ENCODE measurements at regions not wholly inside any gene's neighbourhood (a gene's known extent, or its start where the extent isn't known, plus 50 kb on each side); places are given as distances from the start of the nearest gene placed in this dataset.

GRCh38 chr2:180651596-180651995 lies 328.8 kb upstream of the UBE2E3 start:
- intact Hi-C loops (cut with DNase I), result no loop called here
- no peak for DNase-seq

- no peak for DNase-seq
- intact Hi-C loops (cut with DNase I), result no loop called here
These were observed 332.8 kb upstream of the UBE2E3 start for GRCh38 chr2:180647621-180648020.

GRCh38 chr2:180647221-180647620 lies 333.2 kb upstream of the UBE2E3 start:
- no peak for DNase-seq
- intact Hi-C loops (cut with DNase I), result no loop called here

- intact Hi-C loops (cut with DNase I), result no loop called here
- no peak for DNase-seq
These were observed 333.6 kb upstream of the UBE2E3 start for GRCh38 chr2:180646756-180647155.

GRCh38 chr2:180644709-180645108 lies 335.7 kb upstream of the UBE2E3 start:
- no peak for DNase-seq

GRCh38 chr2:180630756-180631155 lies 349.6 kb upstream of the UBE2E3 start:
- intact Hi-C loops (cut with DNase I), result no loop called here
- no peak for DNase-seq

More at GRCh38 chr2:180644709-180645108, 335.7 kb upstream of the UBE2E3 start:
- intact Hi-C loops (cut with DNase I), result no loop called here

GRCh38 chr2:180625006-180625844 lies 355.2 kb upstream of the UBE2E3 start:
- DNase-seq, result no peak
- intact Hi-C loops (cut with DNase I), result no loop called here

GRCh38 chr2:180621941-180622918 lies 358.2 kb upstream of the UBE2E3 start:
- intact Hi-C loops (cut with DNase I), result no loop called here

GRCh38 chr2:180621366-180621765 lies 359.0 kb upstream of the UBE2E3 start:
- intact Hi-C loops (cut with DNase I), result no loop called here
- no peak for DNase-seq

More at GRCh38 chr2:180621941-180622918, 358.2 kb upstream of the UBE2E3 start:
- no peak for DNase-seq

GRCh38 chr2:180618570-180618969 lies 361.8 kb upstream of the UBE2E3 start:
- intact Hi-C loops (cut with DNase I), result no loop called here
- DNase-seq, result no peak

- intact Hi-C loops (cut with DNase I), result no loop called here
- no peak for DNase-seq
These were observed 365.6 kb upstream of the UBE2E3 start for GRCh38 chr2:180614776-180615175.

GRCh38 chr2:180609626-180610340 lies 370.6 kb upstream of the UBE2E3 start:
- intact Hi-C loops (cut with DNase I), result no loop called here
- no peak for DNase-seq

GRCh38 chr2:180607514-180608049 lies 372.8 kb upstream of the UBE2E3 start:
- intact Hi-C loops (cut with DNase I), result no loop called here
- DNase-seq, result no peak

GRCh38 chr2:180604077-180604476 lies 376.3 kb upstream of the UBE2E3 start:
- intact Hi-C loops (cut with DNase I), result no loop called here
- DNase-seq, result no peak

- DNase-seq, result no peak
- intact Hi-C loops (cut with DNase I), result no loop called here
These were observed 379.4 kb upstream of the UBE2E3 start for GRCh38 chr2:180601016-180601415.

- intact Hi-C loops (cut with DNase I), result no loop called here
- DNase-seq, result peak in 11 of 42 donors; percentile 4 to 31 (median 16)
These were observed 380.6 kb upstream of the UBE2E3 start for GRCh38 chr2:180599804-180600203.

GRCh38 chr2:180597179-180597578 lies 383.2 kb upstream of the UBE2E3 start:
- intact Hi-C loops (cut with DNase I), result no loop called here
- no peak for DNase-seq

GRCh38 chr2:180596453-180596852 lies 384.0 kb upstream of the UBE2E3 start:
- DNase-seq, result no peak

GRCh38 chr2:180591947-180592346 lies 388.5 kb upstream of the UBE2E3 start:
- DNase-seq, result no peak
- intact Hi-C loops (cut with DNase I), result no loop called here

More at GRCh38 chr2:180596453-180596852, 384.0 kb upstream of the UBE2E3 start:
- intact Hi-C loops (cut with DNase I), result no loop called here
